NCI-H82 treated with DMSO at 0.1 percent for 48 hours (cell line): ENCODE measurements at regions not wholly inside any gene's neighbourhood (a gene's known extent, or its start where the extent isn't known, plus 50 kb on each side); places are given as distances from the start of the nearest gene placed in this dataset.

Experiments
- DNase-seq: peaks from one replicate; lab custom pipeline; 2025; ENCODE audit not compliant: unreplicated experiment; lab: John Stamatoyannopoulos, UW

DNA sequence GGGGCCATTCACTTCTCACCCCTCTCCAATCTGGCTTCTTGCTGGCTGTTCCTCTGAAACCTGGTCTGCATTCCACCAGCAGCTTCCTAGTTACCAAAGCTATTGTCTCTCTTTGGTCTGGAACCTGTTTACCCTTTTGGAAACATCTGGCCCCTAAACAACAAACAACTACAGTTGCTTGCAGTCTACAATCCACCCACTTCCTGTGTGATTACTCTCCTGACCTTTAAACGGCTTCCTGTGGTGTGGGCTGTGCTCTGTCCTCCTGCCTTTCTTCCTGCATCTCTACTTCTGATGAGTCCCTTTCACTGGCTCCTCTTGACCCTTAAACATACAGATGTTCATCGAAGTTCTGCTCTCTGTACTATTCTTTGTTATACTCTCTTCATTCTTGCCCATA, 303.8 kb downstream of the TDRD15 start:
- no peak for DNase-seq

GRCh38 chr2:21428754-21429153, 305.0 kb downstream of the TDRD15 start:
- no peak for DNase-seq

DNA sequence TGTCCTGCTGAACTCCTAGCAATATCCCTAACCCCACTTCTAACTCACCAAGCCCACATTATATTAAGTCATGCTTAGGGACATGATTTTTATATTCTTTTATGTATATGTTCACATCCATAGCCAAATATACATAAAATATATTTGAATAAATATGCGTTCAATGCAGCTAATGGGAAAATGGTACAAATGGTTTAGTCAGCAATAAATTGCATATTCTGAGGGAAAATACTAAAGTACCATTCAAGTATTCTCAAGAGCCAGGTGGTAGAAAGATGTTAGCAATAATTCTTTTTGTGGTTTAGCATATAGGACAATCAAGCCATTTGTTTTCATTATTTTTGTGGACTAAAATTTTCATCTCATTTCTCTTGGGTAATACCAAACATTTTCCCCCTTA, 306.0 kb downstream of the TDRD15 start:
- DNase-seq = no peak

DNA sequence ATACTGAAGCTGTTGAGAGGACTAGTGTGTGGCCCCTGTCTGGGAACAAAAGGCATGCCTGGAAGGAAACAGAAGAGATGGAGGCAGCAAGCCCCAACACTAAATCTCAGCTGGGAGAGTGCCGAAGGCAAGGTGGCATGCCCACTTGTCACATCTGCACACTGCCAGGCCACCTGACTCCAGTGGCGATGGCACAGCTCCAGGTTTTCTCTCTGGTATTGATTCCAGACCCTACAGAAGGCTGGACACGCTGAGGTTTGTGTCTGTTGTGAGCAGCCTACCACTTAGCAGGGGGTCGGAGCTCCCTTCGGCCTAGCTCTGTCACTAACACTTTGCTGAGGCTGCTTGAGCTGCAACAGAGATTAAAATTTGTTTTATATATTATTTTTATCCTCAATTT, 307.3 kb downstream of the TDRD15 start:
- DNase-seq = no peak

DNA sequence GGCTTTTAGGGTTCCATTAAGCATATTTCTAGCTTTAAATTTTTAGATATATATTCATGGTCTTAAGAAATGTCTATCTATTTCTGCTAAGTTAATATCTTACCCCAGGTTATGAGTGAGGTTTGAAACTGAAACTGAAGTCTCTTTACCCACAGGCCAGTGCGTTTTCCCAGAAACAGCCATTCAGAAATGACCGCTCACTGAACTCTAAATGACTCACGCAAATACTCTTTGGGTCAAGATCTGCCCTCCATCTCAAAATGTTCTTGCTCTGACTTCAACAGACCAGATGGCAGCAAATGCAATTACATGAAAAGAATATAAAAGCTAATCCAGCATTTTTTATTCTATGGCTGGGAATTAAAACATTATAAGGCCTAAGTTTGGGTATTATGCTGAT, 315.2 kb downstream of the TDRD15 start:
- DNase-seq = no peak

GRCh38 chr2:21441442-21441841, 317.7 kb downstream of the TDRD15 start:
- DNase-seq = no peak

DNA sequence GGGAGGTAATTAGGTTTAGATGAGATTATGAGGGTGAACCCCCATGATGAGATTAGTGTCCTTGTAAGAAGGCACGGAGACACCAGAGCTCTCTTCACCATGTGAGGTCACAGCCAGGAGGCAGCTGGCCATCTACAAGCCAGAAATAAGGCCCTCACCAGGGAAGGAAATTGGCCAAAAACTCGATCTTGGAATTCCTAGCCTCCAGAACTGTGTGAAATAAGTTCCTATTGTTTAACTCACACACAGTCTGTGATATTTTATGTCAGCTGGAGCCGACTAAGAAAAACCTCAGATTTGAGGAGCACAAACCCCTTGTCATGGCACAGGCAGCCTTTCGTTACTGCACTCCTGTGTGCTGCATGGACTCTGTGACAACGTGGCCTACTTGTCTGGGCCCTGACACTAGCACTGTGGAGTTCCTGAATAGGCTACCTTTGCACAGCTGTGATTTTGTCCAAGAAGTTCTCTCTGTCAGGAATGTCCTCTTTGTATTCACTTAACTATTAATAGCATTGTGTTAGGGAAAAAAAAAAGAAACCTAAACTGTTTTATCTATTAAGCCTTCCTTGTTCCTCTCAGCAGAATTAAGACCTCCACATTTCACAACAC, 319.8 kb downstream of the TDRD15 start:
- peak; percentile 80 for DNase-seq

DNA sequence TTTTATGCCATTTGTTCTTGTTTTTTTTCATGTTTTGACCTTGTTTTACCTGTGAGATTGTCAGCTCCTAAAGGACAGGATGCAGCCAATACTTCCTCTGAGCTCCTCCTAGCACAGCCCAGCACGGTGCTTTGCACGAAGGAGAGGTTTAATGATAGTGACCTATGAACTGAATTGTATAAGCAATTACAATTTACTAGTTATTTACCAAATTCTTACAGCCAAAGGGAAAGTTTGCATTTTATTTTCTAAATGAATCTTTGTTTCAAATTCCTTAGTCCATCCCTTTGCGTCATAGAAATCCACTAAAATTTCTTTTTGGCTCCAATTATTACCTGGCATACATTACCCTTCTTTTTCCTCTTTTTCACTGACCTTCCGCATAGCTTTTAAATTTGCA, 326.1 kb downstream of the TDRD15 start:
- no peak for DNase-seq

DNA sequence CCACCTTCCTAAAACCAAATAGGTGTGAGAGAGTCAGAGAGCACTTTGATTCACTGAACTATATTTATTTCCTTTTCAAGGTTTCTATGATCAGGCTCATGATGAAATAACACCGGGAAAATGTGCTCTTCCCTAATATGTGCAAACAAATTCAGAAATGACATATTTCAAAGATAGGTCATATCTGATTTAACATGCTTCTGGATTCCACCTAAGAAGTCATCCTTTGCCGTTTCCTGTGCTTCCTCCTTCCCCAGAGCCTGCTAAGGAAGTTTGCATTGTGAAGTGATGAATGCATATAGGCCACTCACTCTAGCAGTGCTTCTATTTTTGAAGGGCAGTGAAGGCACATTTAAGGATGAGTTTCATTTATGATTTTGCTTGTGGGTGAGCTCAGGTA, 327.6 kb downstream of the TDRD15 start:
- no peak for DNase-seq

GRCh38 chr2:21452263-21452662, 328.5 kb downstream of the TDRD15 start:
- DNase-seq = no peak

- DNase-seq = no peak
Measured at GRCh38 chr2:21452678-21453077, 328.9 kb downstream of the TDRD15 start.

DNA sequence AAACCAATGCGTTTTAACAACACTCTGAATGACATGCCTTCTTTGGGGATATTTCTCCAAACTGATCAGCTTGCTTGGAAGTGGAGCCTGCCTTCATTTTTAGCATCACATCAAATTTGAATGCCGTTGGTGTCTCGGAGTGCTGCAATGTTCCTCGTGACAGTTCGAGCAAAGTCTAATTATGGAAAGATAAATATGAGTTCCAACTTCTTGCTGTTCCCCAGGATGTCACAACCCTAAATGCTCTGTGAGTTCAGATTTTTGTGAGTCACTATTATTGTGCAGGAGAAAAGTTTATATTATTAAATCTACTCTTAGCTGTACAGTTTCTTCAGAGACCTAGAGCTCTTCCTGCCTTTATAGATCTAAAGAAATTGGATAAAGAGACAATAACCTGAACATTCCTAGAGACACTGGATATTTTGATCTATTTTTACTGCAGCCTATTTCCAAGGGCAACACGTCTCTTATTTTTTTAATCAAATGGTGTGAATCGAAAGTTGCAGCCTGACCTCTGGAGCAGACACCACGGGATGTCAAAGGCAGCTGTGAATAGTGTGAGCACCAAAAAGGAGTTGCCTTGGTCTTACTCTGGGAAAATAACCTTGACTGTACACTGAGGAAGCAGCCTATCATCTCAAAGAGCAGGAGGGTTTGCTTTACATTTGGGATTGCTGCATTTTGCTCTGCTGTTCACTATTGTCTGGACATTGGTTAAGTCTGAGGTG, 330.1 kb downstream of the TDRD15 start:
- no peak for DNase-seq

DNA sequence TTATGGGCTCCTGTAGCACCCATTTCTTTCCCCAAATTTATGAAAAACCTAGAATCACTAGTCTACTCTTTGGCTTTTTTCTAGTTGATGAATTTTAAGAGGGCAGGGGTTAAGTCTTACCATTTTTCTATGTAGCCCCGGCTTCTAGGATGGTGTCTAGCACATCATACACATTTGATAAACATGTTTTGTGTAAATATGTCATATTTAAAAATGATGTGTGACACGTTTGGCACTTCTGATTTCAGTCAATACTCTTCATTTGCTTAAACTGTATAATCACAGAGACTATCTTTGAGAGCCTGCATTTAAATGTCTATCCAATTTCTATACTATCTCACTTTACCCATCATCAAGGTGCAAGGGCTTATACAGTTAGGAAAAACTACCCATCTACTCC, 331.1 kb downstream of the TDRD15 start:
- no peak for DNase-seq

- DNase-seq = no peak
Measured at GRCh38 chr2:21461754-21462240, 338.0 kb downstream of the TDRD15 start.

- DNase-seq = no peak
Measured at GRCh38 chr2:21466341-21466927, 342.7 kb downstream of the TDRD15 start.

DNA sequence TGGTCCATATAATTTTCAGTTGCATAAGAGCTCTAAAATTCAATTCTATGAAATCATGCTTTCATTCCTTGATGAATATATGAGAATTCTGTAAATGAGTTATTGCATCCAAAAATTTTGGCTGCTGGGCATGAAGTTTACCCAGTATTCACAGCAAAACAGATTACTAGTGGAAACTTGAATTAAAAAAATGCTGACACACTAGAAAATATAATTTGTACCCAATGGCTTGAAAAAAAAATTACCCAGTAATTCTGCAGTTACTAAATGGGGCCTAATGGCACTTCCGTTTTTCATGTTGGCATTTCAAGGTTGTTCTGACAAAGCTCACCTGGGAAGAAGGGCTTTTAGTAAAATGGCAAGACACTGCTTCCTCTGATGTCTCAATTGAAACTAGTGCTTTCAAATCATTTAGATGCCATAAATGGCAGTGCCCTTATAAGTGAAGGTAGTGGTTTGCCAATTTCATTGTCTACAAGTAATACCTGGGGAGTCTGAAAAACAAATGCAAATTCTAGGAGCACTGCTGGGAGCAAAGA, 343.6 kb downstream of the TDRD15 start:
- DNase-seq = no peak

DNA sequence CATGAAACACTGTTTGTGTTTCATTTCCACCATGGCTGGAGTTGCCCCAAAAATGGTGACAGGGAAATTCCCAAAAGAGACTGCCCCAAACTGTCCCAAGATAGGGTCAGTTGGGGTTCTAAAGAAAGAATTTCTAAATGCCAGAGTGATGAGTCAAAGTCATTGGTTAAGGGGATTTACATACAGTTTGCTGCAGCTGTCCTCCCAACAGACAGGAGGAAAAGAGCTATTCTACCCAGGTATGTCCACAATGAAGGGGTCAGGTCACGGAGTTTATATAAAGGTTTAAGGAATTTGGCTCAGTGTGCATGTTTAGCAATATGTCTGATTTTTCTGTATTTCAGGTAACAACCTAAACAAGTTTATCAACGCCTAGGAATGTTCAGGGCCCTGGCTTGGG, 344.1 kb downstream of the TDRD15 start:
- no peak for DNase-seq

DNA sequence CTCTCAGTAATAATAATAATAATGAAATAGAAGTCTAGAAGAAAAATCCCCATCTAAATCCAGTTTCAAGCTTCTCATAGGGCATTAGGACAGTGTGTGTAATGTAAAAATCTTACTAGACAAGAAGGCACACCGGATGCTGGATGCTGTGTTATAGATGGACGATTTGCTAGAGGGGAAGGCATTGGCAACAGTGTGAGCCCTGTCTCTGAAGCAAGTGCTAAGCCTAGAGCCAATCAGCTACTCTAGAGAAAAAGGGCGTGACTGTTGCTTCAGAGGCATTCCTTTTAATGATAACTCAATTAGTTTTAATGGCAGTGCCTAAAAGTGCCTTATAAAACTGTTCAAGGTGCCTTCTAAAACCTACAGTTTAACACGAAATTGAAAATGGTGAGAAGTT, 344.9 kb downstream of the TDRD15 start:
- DNase-seq = no peak

- DNase-seq = no peak
Measured at GRCh38 chr2:21469158-21469557, 345.4 kb downstream of the TDRD15 start.

DNA sequence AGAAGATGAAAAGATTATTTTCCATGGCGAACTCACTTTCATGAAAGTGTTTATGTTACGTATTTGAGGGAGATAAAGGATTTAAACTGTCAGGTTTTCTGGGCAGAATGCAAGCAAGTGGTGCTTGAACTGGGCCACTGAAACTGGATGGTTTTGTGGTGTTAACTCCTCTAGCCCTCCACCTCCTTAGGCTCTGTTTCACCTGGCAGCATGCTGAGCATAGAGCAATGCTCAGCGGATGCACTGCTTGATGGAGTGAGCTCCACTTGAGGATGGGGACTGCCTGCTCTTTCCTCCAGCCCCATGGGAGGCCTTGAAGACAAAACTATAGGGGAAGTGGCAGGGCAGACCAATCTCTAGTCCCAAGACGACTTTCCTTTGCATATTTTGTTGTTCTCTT, 345.8 kb downstream of the TDRD15 start:
- no peak for DNase-seq

GRCh38 chr2:21480162-21480561, 356.4 kb downstream of the TDRD15 start:
- no peak for DNase-seq

- no peak for DNase-seq
Measured at GRCh38 chr2:21484643-21485042, 360.9 kb downstream of the TDRD15 start.
